ENCODE measurements at regions not wholly inside any gene's neighbourhood (a gene's known extent, or its start where the extent isn't known, plus 50 kb on each side); places are given as distances from the start of the nearest gene placed in this dataset.

GRCh38 chr7:84693483-84693882 is 493.4 kb downstream of the SEMA3D start:
- no peak for TF ChIP-seq CTCF (conservative IDR thresholded peaks at IDR 0.05; ENCODE audit: low read length)
- no peak for TF ChIP-seq EZH2phosphoT487 (IDR thresholded peaks at IDR 0.05; ENCODE audit: borderline replicate concordance, low read depth, low read length)
